ENCODE measurements at regions not wholly inside any gene's neighbourhood (a gene's known extent, or its start where the extent isn't known, plus 50 kb on each side); places are given as distances from the start of the nearest gene placed in this dataset.

DNA sequence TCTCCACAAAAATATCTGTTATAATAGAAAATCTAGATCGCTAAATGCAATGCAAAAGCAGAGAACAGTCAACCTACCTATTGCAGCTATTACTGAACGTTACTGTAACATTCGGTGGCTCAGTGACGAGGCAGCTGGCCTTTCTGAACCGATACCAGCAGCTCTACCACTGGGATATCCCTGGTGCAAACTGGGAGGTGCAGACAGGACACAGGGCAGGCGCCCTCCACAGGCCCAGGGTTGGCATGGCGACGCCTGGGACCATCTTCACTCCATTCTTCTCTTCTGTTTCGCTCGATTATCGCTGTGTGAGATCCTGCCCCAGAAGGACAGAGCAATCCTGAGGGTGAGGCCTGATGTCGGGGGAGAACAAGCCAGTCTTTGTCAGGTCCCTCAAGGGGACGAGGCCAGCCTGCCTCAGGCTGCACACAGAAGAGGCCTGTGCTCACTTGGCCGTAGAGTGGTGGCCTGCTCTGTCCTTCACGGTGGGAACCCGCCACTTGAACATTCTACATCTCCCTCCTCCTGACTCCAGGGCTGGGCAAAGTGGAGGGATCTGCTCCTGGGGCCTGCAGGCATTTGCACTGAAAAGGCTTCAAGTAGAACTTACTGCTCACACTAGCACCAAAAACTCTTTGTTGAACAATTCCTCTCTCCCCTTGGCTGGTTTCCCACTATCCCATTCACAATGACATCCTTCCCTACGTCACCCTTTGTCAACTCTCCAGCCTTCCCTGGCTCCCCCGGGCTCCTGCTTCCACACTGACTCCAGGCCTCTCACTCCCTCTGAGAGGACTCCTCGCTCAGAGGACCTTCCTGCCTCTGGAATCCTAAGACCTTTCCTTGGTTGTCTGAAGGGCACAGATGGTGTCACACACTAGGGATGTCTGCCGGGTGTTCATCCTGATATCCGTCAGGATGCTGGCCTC lies 49.7 kb downstream of the CYRIA start:
- POLR2A ChIA-PET, result no interaction called here
- no peak for DNase-seq (ENCODE audit: extremely low spot score)
- CTCF ChIA-PET, result no interaction called here
- TF ChIP-seq ARNT (IDR thresholded peaks at IDR 0.05), result no peak
- TF ChIP-seq SUZ12 (IDR thresholded peaks at IDR 0.05), result no peak
- TF ChIP-seq FOXA1 (IDR thresholded peaks at IDR 0.05), result no peak
- no peak for TF ChIP-seq L3MBTL2 (conservative IDR thresholded peaks at IDR 0.05)
- no peak for TF ChIP-seq HDGF (IDR thresholded peaks at IDR 0.05; ENCODE audit: borderline replicate concordance)
- no peak for TF ChIP-seq SP1 (IDR thresholded peaks at IDR 0.05)
- TF ChIP-seq, protein P1, sequence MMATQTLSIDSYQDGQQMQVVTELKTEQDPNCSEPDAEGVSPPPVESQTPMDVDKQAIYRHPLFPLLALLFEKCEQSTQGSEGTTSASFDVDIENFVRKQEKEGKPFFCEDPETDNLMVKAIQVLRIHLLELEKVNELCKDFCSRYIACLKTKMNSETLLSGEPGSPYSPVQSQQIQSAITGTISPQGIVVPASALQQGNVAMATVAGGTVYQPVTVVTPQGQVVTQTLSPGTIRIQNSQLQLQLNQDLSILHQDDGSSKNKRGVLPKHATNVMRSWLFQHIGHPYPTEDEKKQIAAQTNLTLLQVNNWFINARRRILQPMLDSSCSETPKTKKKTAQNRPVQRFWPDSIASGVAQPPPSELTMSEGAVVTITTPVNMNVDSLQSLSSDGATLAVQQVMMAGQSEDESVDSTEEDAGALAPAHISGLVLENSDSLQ (IDR thresholded peaks at IDR 0.05), result no peak
- TF ChIP-seq BHLHE40 (IDR thresholded peaks at IDR 0.05; ENCODE audit: borderline replicate concordance), result no peak
- no peak for TF ChIP-seq NFRKB (IDR thresholded peaks at IDR 0.05)
- TF ChIP-seq LEF1 (IDR thresholded peaks at IDR 0.05; ENCODE audit: borderline replicate concordance), result no peak
- no peak for TF ChIP-seq FOXK2 (IDR thresholded peaks at IDR 0.05)
- TF ChIP-seq ELF4 (IDR thresholded peaks at IDR 0.05), result no peak
- TF ChIP-seq ZNF384 (IDR thresholded peaks at IDR 0.05), result no peak

DNA sequence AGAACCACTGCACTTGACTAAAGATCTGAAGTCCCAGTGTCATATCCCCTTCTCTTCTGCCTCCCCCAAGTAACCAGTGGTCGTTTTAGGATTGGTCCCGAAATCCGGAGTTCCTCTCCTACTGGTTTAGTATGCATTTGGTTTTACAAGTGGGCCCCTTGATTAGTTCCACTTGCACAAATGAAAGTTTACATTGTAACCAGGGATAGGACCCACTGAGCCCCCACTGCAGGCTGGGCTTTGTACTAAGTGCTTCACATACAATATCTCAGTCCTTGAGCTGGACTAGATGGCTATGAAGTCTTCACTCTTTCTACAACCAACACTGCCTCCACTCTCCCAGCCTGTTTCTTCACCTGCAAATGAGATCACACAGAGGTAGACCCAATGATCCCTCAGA lies 50.4 kb downstream of the CYRIA start:
- TF ChIP-seq CTBP1 (IDR thresholded peaks at IDR 0.05; ENCODE audit: borderline replicate concordance), result no peak
- no peak for TF ChIP-seq TARDBP (IDR thresholded peaks at IDR 0.05)
- TF ChIP-seq FOXA1 (IDR thresholded peaks at IDR 0.05), result no peak
- TF ChIP-seq FOXK2 (IDR thresholded peaks at IDR 0.05), result no peak
- TF ChIP-seq LEF1 (IDR thresholded peaks at IDR 0.05; ENCODE audit: borderline replicate concordance), result no peak
- no peak for TF ChIP-seq NFRKB (IDR thresholded peaks at IDR 0.05)
- no peak for TF ChIP-seq SUZ12 (IDR thresholded peaks at IDR 0.05)
- no peak for TF ChIP-seq HDGF (IDR thresholded peaks at IDR 0.05; ENCODE audit: borderline replicate concordance)
- no peak for TF ChIP-seq ZNF384 (IDR thresholded peaks at IDR 0.05)
- TF ChIP-seq BHLHE40 (IDR thresholded peaks at IDR 0.05; ENCODE audit: borderline replicate concordance), result no peak
- no peak for TF ChIP-seq ARNT (IDR thresholded peaks at IDR 0.05)
- no peak for TF ChIP-seq ELF4 (IDR thresholded peaks at IDR 0.05)
- TF ChIP-seq L3MBTL2 (conservative IDR thresholded peaks at IDR 0.05), result no peak
- no peak for TF ChIP-seq SP1 (IDR thresholded peaks at IDR 0.05)
- no peak for TF ChIP-seq FOXM1 (IDR thresholded peaks at IDR 0.05; ENCODE audit: borderline replicate concordance)
- POLR2A ChIA-PET, result no interaction called here
- CTCF ChIA-PET, result interaction anchor here (0.6 to 3.8 kb wide), 2 partner anchors 141 to 924 kb away, joined by 3 to 41 read pairs; no protein-coding TSS in a partner anchor
- DNase-seq (ENCODE audit: extremely low spot score), result no peak

DNA sequence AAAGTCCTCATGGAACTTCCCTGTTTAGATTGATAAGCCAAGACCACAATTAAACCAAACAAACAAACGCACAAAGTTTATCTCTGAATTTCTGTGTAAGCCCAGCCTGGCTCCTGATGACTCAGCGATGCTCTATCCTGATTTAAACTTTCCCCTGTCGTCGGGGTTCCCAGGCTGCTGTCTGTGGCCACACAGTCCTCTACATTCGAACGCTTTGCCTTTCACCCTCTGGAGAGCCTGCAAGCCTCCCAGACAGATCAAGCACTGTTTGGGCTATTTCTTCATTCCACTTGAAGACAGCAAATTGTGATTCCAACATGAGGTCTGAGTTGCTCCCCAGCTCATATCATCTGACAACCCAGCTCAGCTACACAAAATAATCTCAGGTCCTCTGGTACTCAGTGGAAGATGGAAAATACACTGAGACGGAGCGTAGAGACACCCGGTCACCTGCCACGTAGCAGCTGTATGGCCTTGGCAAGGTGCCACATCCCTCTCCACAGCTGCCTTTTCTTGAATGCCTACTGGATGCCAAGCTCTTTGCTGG lies 51.2 kb downstream of the CYRIA start:
- ChIA-PET CTCF (interaction anchor here (0.6 to 3.8 kb wide), 5 partner anchors 8 to 142 kb away, joined by 3 to 41 read pairs (median 3); no protein-coding TSS in a partner anchor), POLR2A (no interaction called here)
- DNase-seq (ENCODE audit: extremely low spot score), result no peak
- TF ChIP-seq ARNT (IDR thresholded peaks at IDR 0.05) (no peak), L3MBTL2 (conservative IDR thresholded peaks at IDR 0.05) (no peak), CTBP1 (IDR thresholded peaks at IDR 0.05; ENCODE audit: borderline replicate concordance) (no peak), FOXK2 (IDR thresholded peaks at IDR 0.05) (no peak), NFRKB (IDR thresholded peaks at IDR 0.05) (no peak), TARDBP (IDR thresholded peaks at IDR 0.05) (no peak), LEF1 (IDR thresholded peaks at IDR 0.05; ENCODE audit: borderline replicate concordance) (no peak)

DNA sequence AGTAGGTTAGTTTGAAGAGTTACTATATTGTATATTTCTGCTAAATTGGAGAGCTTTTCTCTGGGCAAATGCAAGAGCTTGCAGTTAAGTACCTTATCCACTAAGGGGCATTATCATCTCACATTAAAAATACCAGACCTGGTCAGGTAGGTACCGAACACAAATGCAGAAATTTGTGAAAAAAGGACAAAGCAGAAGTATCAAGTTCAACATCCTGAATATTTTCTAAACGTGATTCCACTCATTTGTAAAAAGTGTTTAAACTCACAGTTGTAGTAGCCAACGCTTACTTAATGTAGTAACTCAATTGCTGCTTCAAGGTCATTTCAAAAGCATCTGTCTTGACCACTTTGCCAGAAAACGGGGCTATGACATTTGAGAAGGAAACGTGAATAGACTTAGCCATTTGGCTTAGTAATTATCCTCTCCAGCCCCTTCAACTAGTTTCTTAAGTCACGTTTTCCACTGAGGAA lies 52.1 kb downstream of the CYRIA start:
- peak; percentile 13 for DNase-seq (ENCODE audit: extremely low spot score)
- ChIA-PET POLR2A (no interaction called here), CTCF (interaction anchor here (0.6 to 3.8 kb wide), 4 partner anchors 9 to 143 kb away, joined by 3 to 41 read pairs (median 4); no protein-coding TSS in a partner anchor)

DNA sequence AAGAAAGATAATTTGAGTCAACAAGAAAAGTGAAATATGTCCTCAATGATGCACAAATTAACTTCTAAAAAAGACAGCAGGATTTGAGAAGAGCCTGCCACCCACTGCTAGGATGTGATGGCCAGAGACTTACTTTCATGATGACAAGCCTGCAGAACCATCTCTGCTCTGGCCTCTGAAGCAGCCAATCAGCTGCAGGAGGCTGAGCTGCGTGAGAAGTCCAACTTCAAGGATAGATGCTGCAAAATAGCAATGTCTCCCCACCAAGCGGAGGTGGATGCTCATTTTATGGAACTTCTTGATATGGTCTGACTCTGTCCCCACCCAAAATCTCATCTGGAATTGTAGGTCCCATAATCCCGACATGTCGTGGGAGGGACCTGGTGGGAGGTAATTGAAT lies 53.1 kb downstream of the CYRIA start:
- ChIA-PET CTCF (interaction anchor here (3.8 kb wide), 1 partner anchor 144 kb away, joined by 41 read pairs; no protein-coding TSS in a partner anchor), POLR2A (no interaction called here)
- DNase-seq (ENCODE audit: extremely low spot score), result no peak
- TF ChIP-seq FOXA1 (IDR thresholded peaks at IDR 0.05) (no peak), LEF1 (IDR thresholded peaks at IDR 0.05; ENCODE audit: borderline replicate concordance) (no peak), ELF4 (IDR thresholded peaks at IDR 0.05) (no peak), FOXK2 (IDR thresholded peaks at IDR 0.05) (no peak), BHLHE40 (IDR thresholded peaks at IDR 0.05; ENCODE audit: borderline replicate concordance) (no peak), SUZ12 (IDR thresholded peaks at IDR 0.05) (no peak), ARNT (IDR thresholded peaks at IDR 0.05) (no peak), NFRKB (IDR thresholded peaks at IDR 0.05) (no peak), TARDBP (IDR thresholded peaks at IDR 0.05) (no peak), FOXM1 (IDR thresholded peaks at IDR 0.05; ENCODE audit: borderline replicate concordance) (no peak), SP1 (IDR thresholded peaks at IDR 0.05) (no peak), HDGF (IDR thresholded peaks at IDR 0.05; ENCODE audit: borderline replicate concordance) (no peak), ZNF384 (IDR thresholded peaks at IDR 0.05) (no peak), L3MBTL2 (conservative IDR thresholded peaks at IDR 0.05) (no peak), CTBP1 (IDR thresholded peaks at IDR 0.05; ENCODE audit: borderline replicate concordance) (no peak)
- TF ChIP-seq, protein P1 (IDR thresholded peaks at IDR 0.05), result no peak

More for the DNA sequence above, 52.1 kb downstream of the CYRIA start:
- TF ChIP-seq L3MBTL2 (conservative IDR thresholded peaks at IDR 0.05) (no peak), ZNF384 (IDR thresholded peaks at IDR 0.05) (no peak), BHLHE40 (IDR thresholded peaks at IDR 0.05; ENCODE audit: borderline replicate concordance) (no peak), FOXK2 (IDR thresholded peaks at IDR 0.05) (no peak), SP1 (IDR thresholded peaks at IDR 0.05) (no peak), TARDBP (IDR thresholded peaks at IDR 0.05) (no peak), ARNT (IDR thresholded peaks at IDR 0.05) (no peak), HDGF (IDR thresholded peaks at IDR 0.05; ENCODE audit: borderline replicate concordance) (no peak), NFRKB (IDR thresholded peaks at IDR 0.05) (no peak), ELF4 (IDR thresholded peaks at IDR 0.05) (no peak), FOXA1 (IDR thresholded peaks at IDR 0.05) (no peak), FOXM1 (IDR thresholded peaks at IDR 0.05; ENCODE audit: borderline replicate concordance) (no peak), LEF1 (IDR thresholded peaks at IDR 0.05; ENCODE audit: borderline replicate concordance) (no peak), CTBP1 (IDR thresholded peaks at IDR 0.05; ENCODE audit: borderline replicate concordance) (no peak)
- TF ChIP-seq, protein P1 (IDR thresholded peaks at IDR 0.05), result no peak
